Mucosa of descending colon (tissue), 3 donors: ENCODE measurements at regions not wholly inside any gene's neighbourhood (a gene's known extent, or its start where the extent isn't known, plus 50 kb on each side); places are given as distances from the start of the nearest gene placed in this dataset.

ENCODE experiments used
- ATAC-seq: fragments of 200-7000 bp; cut with Tn5 transposase; one replicate; pipeline ENCODE4 v1.9.1; 2020; ENCODE audit warnings: mild to moderate bottlenecking, moderate library complexity
- DNase-seq, 3 donors: peaks; one replicate each; pipeline ENCODE4 v3.0.0-alpha.2; 2020
- H3K36me3 ChIP-seq: fragments of 200-600 bp; one replicate; pipeline ENCODE4 v1.8.0; 2021; ENCODE audit warnings: low read depth, mild to moderate bottlenecking
- H3K4me1 ChIP-seq: fragments of 200-600 bp; one replicate; pipeline ENCODE4 v1.8.0; 2021; ENCODE audit warnings: low read depth, mild to moderate bottlenecking
- H3K4me3 ChIP-seq: fragments of 200-600 bp; one replicate; pipeline ENCODE4 v1.8.0; 2021; ENCODE audit warnings: mild to moderate bottlenecking
- H3K9me3 ChIP-seq: fragments of 200-600 bp; one replicate; pipeline ENCODE4 v1.8.0; 2021; ENCODE audit warnings: mild to moderate bottlenecking
- CTCF ChIP-seq: fragments of 200-600 bp; IDR thresholded peaks from one replicate; pipeline ENCODE4 v1.8.0; 2022; ENCODE audit warnings: antibody characterized with exemption, mild to moderate bottlenecking
- intact Hi-C, 2 donors: fragments of 100-400 bp; cut with DNase I in 1 of 2; cut with micrococcal nuclease in 1 of 2; formaldehyde crosslinking; loops; one replicate each; pipeline versions ENCODE4 v1.11.0 to v1.11.1; 2022; cut with DNase I, micrococcal nuclease
- donor health status: DM: no; HTN: no; CAD: no; lungs with moderate emphysema.
- donor health status: DM: no; HTN: no; CAD: no.
- donor health status: DM: no; HTN: yes; CAD: no.

DNA sequence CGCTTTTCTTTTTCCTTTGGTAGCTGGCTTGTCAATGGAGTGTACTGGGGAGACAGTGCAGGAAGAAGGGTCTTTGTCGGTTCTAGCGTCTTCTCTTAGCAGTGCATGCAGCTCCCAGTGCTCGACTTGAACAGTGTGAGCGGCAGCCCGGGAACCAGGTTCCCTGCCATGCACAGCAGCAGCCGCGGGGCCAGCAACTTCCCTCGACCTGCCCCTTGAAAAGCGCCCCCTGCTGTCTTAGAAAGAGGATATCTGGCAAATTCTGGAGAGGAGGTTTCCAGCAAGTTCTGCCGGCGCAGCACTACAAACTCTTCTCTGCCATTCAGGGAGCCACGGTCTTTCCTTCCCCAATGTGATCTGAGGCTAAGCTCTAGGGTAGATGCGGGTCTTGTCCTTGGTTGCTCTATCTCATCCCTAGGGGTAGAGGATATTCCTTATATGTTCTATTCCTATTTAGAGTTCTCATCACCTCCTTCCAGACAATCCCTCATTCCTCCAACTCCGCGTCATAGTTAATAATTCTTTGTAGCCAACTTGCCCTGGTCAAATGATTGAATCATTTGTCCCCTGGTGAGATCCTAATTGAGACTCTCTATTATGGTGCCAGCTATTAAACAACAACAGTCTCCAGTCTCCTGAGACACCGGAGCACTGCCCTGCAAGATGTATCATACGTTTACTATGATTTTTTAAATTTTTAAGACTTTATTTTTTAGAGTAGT, 451.3 kb downstream of the PMP22 start:
- ATAC-seq (no peak), DNase-seq (peak in 1 of 3 donors; percentile 23)
- no peak overlapping the region for H3K4me3 ChIP-seq
- H3K9me3 ChIP-seq, result no peaks in the 10 kb centered on the region
- H3K36me3 ChIP-seq, result no peaks in the 10 kb centered on the region
- intact Hi-C loops, result no loop called here
- TF ChIP-seq CTCF, result no peak
- H3K4me1 ChIP-seq, result no peaks in the 10 kb centered on the region

DNA sequence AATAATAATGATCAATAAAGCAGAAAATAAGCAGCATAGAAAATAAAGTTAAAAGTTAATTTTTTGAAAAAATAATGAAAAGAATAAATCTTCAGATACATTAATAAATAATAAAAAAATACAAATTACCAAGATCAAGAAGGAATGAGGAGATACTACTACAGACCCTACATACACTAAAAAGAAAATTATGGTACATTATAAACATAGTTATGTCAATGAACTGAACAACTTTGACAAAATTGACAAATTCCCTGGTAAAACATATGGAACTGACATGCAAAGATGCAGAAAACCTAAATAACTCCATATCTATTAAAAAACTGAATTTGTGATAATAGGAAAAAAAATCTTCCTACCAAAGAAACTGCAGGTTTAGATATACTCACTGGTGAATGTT, 456.7 kb downstream of the PMP22 start:
- intact Hi-C loops, result no loop called here
- Histone ChIP-seq H3K9me3 (no peaks in the 10 kb centered on the region), H3K4me3 (no peak overlapping the region), H3K36me3 (no peaks in the 10 kb centered on the region), H3K4me1 (no peaks in the 10 kb centered on the region)
- DNase-seq (no peak), ATAC-seq (no peak)
- TF ChIP-seq CTCF, result no peak

DNA sequence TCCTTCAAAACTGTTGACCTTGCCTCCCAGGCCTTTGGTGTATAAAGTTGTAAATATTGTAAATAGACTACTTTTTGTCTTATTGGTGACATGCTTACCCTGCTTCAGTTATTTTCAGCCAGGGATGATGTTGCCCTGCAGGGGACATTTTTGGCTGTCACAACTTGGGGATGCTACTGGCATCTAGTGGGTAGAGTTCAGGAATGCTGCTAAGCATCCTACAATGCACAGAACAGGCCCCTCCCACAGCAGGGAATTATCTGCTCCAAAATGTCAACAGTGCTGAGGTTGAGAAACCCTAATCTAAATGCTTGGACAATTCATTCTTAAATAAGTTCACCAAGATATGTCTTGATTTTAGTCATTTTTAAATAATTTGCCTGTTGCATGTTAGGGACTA, 459.8 kb downstream of the PMP22 start:
- TF ChIP-seq CTCF, result no peak
- intact Hi-C loops, result no loop called here
- ATAC-seq (no peak), DNase-seq (no peak)
- no peak overlapping the region for H3K4me3 ChIP-seq
- H3K36me3 ChIP-seq, result no peaks in the 10 kb centered on the region
- no peaks in the 10 kb centered on the region for H3K4me1 ChIP-seq
- no peaks in the 10 kb centered on the region for H3K9me3 ChIP-seq

GRCh38 chr17:14803826-14804225, 461.3 kb downstream of the PMP22 start:
- intact Hi-C loops, result no loop called here
- Histone ChIP-seq H3K4me1 (no peaks in the 10 kb centered on the region), H3K36me3 (no peaks in the 10 kb centered on the region), H3K9me3 (no peaks in the 10 kb centered on the region), H3K4me3 (no peak overlapping the region)
- no peak for ATAC-seq
- DNase-seq, result no peak
- TF ChIP-seq CTCF, result no peak

GRCh38 chr17:14797801-14798200, 467.3 kb downstream of the PMP22 start:
- Histone ChIP-seq H3K4me3 (no peak overlapping the region), H3K4me1 (no peaks in the 10 kb centered on the region), H3K36me3 (no peaks in the 10 kb centered on the region), H3K9me3 (no peaks in the 10 kb centered on the region)
- intact Hi-C loops, result no loop called here
- TF ChIP-seq CTCF, result no peak
- DNase-seq, result no peak
- ATAC-seq, result no peak

DNA sequence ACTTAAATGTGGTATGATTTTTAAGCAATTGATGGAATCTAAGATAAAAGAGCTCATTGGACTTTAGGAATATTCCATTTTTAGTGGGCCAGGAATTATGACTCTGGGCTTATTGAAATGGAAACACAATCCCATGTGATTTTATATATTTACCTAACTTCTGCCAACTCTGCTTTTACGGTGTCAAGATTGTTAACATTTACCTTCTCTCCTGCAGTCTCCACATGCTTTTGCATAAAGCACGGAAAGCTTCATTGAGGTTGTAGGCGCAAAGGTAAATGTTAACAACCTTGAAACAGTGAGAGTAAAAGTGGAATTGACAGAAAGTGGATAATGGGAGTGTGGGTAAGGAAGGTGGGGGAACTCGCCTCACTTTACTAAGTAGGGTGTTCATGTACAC, 468.1 kb downstream of the PMP22 start:
- no peak for TF ChIP-seq CTCF

More for the DNA sequence above, 468.1 kb downstream of the PMP22 start:
- Histone ChIP-seq H3K36me3 (no peaks in the 10 kb centered on the region), H3K4me3 (no peak overlapping the region), H3K4me1 (no peaks in the 10 kb centered on the region), H3K9me3 (no peaks in the 10 kb centered on the region)
- DNase-seq (no peak), ATAC-seq (no peak)
- intact Hi-C loops, result no loop called here
